Right lobe of liver (tissue), 6 donors: ENCODE measurements at regions not wholly inside any gene's neighbourhood (a gene's known extent, or its start where the extent isn't known, plus 50 kb on each side); places are given as distances from the start of the nearest gene placed in this dataset.
"Not testable (repeated sequence)": the region's sequence is repeated elsewhere in the genome, so short reads cannot be mapped to it uniquely, and the experiment has no call there.

Source experiments
- ATAC-seq, 4 donors: fragments of 200-7000 bp; cut with Tn5 transposase; one replicate each; pipeline ENCODE4 v1.9.1; 2020; ENCODE audit warnings: mild to moderate bottlenecking in 4 of 4, moderate library complexity in 4 of 4
- DNase-seq, 3 donors: peaks; one replicate each; pipeline ENCODE4 v3.0.0-alpha.2; 2020
- H3K27ac ChIP-seq, 3 donors: fragments of 200-600 bp; one replicate each; pipeline ENCODE4 v1.8.0; 2022
- H3K27me3 ChIP-seq, 2 donors: fragments of 200-600 bp; one replicate each; pipeline ENCODE4 v1.8.0; 2022
- H3K36me3 ChIP-seq, 4 donors: fragments of 200-600 bp; sonication (generic) in 1 of 4; one replicate each; pipeline versions ENCODE4 v1.5.1 to v1.8.0; 2017 to 2022; ENCODE audit warnings: control low read depth in 1 of 4
- H3K4me1 ChIP-seq, 4 donors: fragments of 200-600 bp; sonication (generic) in 1 of 4; one replicate each; pipeline versions ENCODE4 v1.5.1 to v1.8.0; 2017 to 2022; ENCODE audit warnings: control low read depth in 1 of 4
- H3K4me3 ChIP-seq, 3 donors: fragments of 200-600 bp; one replicate each; pipeline ENCODE4 v1.8.0; 2022
- H3K9me3 ChIP-seq, 4 donors: fragments of 200-600 bp; sonication (generic) in 1 of 4; one replicate each; pipeline versions ENCODE4 v1.5.1 to v1.8.0; 2017 to 2022; ENCODE audit warnings: control low read depth in 1 of 4
- POLR2A ChIP-seq: fragments of 450-650 bp; IDR thresholded peaks from one replicate; pipeline ENCODE4 v1.6.1; 2017; ENCODE audit warnings: antibody characterized with exemption, mild to moderate bottlenecking
- WGBS: methylation state at CpG from one replicate; pipeline ENCODE4 v1.1.6; 2018; ENCODE audit warnings: low coverage, low lambda C conversion rate; ENCODE audit not compliant: insufficient coverage; ENCODE audit errors: missing lambda C conversion rate; 5-methylcytosine and 5-hydroxymethylcytosine counted together
- intact Hi-C, 2 donors: fragments of 100-400 bp; cut with DNase I; formaldehyde crosslinking; loops; one replicate each; pipeline versions ENCODE4 v1.11.2 to v1.14.1; 2022
- TF ChIP-seq, protein P1 (sequence below), 4 donors: fragments of 200-600 bp in 3 of 4; fragments of 450-650 bp in 1 of 4; IDR thresholded peaks; one replicate each; pipeline versions ENCODE4 v1.5.1 to v1.8.0; 2016 to 2022; ENCODE audit warnings: antibody characterized with exemption in 4 of 4, mild to moderate bottlenecking in 2 of 4
- donor health status: DM: no; HTN: yes; CAD: no.
- donor health status: DM: no; HTN: no; CAD: no.
- donor health status: DM: no; HTN: no; CAD: no.
- donor health status: DM: no; HTN: yes; CAD: no.
- donor health status: DM: no; HTN: yes; CAD: no.

DNA sequence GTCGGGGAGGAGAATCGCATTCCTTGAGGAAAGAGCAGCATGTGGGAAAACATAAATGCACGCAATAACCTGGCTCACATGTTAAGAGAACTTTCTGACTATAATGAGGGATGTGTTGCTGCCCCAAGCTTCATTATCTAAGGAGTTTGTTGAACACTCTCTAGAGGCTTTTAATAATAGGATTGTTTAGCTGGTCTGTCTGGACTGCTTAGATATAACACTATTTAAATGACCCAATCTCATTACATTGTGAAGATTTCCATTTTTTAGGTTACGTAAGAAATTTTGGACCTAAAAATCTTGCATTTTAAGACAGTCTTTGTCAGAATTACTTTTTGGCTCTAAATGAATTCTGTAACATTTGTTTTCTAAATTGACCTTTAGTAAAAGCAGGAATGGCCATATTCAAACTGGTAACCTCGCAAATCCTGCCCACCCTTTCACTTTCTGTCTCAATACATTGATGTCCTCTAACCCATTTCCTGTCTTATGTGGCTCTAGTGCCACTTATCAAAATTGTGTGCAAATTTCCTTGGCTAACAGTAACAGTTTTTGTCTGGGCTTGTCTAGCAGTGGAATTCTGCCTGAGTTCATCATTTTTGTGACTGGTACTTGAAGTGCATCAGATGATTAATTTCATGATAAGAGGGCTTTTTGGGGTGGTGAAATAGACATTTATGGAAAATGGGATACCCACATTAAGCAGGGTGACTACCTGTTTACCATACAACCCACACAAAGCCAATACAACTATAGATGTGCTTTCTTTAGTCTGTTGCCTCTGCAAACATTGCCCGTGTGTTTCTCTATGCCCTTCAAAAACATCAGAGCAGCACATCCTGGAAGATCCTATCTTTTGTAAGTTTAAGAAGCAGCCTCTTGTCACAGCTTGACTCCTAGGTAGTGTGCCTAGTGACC lies 61.6 kb upstream of the IKBKE start:
- H3K27me3 ChIP-seq, ATAC-seq, intact Hi-C loops, H3K4me3 ChIP-seq, H3K4me1 ChIP-seq, H3K36me3 ChIP-seq, H3K9me3 ChIP-seq, H3K27ac ChIP-seq, DNase-seq: not testable (repeated sequence)
- 81% methylated on average over 2 of the region's 6 CpGs for WGBS

DNA sequence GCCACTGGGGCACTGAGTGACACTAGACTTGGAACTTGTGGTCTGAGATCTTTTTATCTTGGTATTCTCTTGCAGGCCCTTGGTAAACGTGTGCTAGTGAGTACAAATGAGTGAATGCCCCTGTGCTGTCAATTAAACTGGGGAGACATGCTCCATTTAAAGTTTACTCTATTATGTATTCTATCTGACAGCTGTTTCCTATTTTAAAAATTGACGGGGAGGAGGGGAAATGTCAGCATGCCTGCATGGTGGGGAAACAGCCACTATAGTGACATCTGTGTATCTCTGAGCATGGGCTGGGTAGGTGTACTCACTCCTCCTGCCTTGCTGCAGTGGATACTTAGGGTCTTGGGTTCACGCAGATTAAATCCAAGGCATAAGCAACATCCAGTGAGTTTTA lies 59.0 kb upstream of the IKBKE start:
- peaks cover 0 to 3% (median 0%) of the 10 kb centered on the region in 4 donors for H3K36me3 ChIP-seq
- no peaks in the 10 kb centered on the region for H3K4me1 ChIP-seq
- H3K9me3 ChIP-seq = no peaks in the 10 kb centered on the region
- intact Hi-C loops = no loop called here
- no peaks in the 10 kb centered on the region for H3K27me3 ChIP-seq
- no peak overlapping the region for H3K27ac ChIP-seq
- no peak overlapping the region for H3K4me3 ChIP-seq
- WGBS = 78% methylated on average over 3 of the region's 3 CpGs
- DNase-seq (no peak), ATAC-seq (no peak)
- TF ChIP-seq POLR2A = no peak
- TF ChIP-seq, protein P1, sequence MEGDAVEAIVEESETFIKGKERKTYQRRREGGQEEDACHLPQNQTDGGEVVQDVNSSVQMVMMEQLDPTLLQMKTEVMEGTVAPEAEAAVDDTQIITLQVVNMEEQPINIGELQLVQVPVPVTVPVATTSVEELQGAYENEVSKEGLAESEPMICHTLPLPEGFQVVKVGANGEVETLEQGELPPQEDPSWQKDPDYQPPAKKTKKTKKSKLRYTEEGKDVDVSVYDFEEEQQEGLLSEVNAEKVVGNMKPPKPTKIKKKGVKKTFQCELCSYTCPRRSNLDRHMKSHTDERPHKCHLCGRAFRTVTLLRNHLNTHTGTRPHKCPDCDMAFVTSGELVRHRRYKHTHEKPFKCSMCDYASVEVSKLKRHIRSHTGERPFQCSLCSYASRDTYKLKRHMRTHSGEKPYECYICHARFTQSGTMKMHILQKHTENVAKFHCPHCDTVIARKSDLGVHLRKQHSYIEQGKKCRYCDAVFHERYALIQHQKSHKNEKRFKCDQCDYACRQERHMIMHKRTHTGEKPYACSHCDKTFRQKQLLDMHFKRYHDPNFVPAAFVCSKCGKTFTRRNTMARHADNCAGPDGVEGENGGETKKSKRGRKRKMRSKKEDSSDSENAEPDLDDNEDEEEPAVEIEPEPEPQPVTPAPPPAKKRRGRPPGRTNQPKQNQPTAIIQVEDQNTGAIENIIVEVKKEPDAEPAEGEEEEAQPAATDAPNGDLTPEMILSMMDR (IDR thresholded peaks at IDR 0.05) = no peak

DNA sequence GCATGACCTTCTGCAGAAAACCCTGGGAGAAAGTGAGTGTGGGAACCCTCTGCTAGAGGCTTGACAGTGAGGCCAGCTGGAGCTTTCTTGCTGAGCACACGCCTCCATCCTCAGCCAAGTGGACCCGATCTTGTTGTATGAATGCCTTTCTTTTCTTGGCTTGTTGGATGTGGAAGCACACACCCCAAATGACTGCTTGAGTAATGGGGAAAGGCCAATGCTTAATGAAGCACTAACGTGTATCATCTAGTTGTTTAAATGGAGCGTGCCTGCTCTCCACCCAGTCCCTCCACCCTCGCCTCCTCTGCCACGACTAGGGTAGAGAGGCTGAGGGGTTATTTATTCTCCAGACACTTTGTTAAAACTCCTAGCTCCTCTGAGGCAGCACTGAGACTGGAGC lies 54.3 kb upstream of the IKBKE start:
- H3K9me3 ChIP-seq = no peaks in the 10 kb centered on the region
- H3K27ac ChIP-seq = no peak overlapping the region
- no peak for TF ChIP-seq POLR2A
- TF ChIP-seq, protein P1 (IDR thresholded peaks at IDR 0.05) = no peak
- no peak overlapping the region for H3K4me3 ChIP-seq
- ATAC-seq = no peak
- WGBS = 79% methylated on average over 4 of the region's 6 CpGs
- H3K36me3 ChIP-seq = peaks cover 0 to 3% (median 1%) of the 10 kb centered on the region in 4 donors
- no peaks in the 10 kb centered on the region for H3K27me3 ChIP-seq
- DNase-seq = no peak
- H3K4me1 ChIP-seq = no peaks in the 10 kb centered on the region
- intact Hi-C loops = no loop called here

DNA sequence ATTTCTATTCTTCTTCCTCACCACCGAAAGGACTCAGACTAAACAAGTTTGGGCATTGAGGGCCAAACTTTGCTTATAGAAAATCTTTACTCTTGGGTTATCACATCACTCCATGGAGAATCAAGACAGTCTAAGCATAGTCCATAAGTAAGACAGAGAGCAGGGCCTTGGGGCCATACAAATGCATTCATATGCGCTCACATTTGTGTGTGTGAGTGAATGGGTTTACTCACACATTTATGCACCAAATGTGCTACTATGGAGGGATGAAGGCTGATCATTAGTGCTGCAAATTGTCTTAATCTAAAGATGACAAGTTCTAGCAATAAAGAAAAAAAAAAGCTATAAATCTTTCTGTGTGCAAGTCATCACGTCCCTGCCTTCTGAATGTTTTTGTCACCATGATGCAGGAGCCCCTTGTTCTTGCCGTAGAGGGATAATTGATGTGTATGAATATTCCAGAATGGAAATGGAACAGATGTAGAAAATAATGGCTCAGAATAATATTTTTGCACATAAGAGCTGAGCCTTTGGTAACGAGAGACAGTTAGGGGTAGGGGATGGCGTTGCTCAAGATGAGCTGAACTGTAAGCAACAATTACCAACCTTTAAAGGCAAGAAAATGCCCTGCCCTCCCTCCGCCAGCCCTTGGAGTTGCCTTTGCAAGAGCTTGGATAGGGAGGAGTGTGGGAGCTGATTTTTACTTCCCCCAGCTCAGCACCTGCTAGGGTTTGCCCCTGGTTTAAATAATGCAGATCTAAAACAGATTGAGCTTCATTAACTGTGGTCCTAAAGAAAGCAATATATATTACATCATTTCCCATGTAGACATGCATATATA lies 52.3 kb upstream of the IKBKE start:
- WGBS = 95% methylated on average over 7 of the region's 7 CpGs
- no peak for ATAC-seq
- no peak for TF ChIP-seq POLR2A
- TF ChIP-seq, protein P1 (IDR thresholded peaks at IDR 0.05) = no peak

DNA sequence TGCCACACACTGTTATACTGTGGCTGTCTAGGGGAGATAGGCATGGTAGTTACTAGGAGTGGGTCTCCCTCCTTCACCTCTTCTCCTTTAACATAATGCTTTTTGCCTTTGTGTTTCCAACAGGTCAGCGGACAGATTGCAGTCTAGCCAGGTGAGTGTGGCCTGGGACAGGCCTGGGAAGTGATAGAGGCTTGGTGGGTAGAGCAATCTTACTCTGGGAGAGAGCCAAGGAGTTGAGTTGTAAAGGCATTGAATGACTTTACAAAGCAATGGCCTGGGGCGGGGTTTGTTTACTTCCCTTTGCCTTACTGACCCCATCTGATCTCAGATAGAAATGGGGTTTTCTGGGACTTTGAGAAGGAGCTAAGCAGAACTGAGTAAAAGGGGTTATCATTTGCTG lies 51.0 kb upstream of the IKBKE start:
- WGBS = 73% methylated on average over 2 of the region's 2 CpGs
- Histone ChIP-seq H3K36me3 (peaks cover 0 to 3% (median 1%) of the 10 kb centered on the region in 4 donors), H3K4me3 (no peak overlapping the region), H3K9me3 (no peaks in the 10 kb centered on the region), H3K4me1 (no peaks in the 10 kb centered on the region), H3K27me3 (no peaks in the 10 kb centered on the region), H3K27ac (no peak overlapping the region)
- DNase-seq (no peak), ATAC-seq (no peak)
- intact Hi-C loops = no loop called here
- no peak for TF ChIP-seq POLR2A
- TF ChIP-seq, protein P1 (IDR thresholded peaks at IDR 0.05) = no peak

More for the DNA sequence above, 52.3 kb upstream of the IKBKE start:
- Histone ChIP-seq H3K4me1 (no peaks in the 10 kb centered on the region), H3K4me3 (no peak overlapping the region), H3K27ac (no peak overlapping the region), H3K9me3 (no peaks in the 10 kb centered on the region), H3K27me3 (no peaks in the 10 kb centered on the region), H3K36me3 (peaks cover 0 to 3% (median 1%) of the 10 kb centered on the region in 4 donors)
- no peak for DNase-seq
- intact Hi-C loops = no loop called here
